Endothelial cell of umbilical vein (primary cell): ENCODE measurements at regions not wholly inside any gene's neighbourhood (a gene's known extent, or its start where the extent isn't known, plus 50 kb on each side); places are given as distances from the start of the nearest gene placed in this dataset.
"Not testable (repeated sequence)": the region's sequence is repeated elsewhere in the genome, so short reads cannot be mapped to it uniquely, and the experiment has no call there.

ENCODE experiments used
- POLR2A ChIP-seq: IDR thresholded peaks from 2 replicates; pipeline ENCODE4 v1.6.1; 2012; ENCODE audit warnings: low read depth, mild to moderate bottlenecking, control low read depth, low read length
- POLR2AphosphoS5 ChIP-seq: IDR thresholded peaks from 2 replicates; pipeline ENCODE4 v1.6.1; 2012; ENCODE audit warnings: low read depth, mild to moderate bottlenecking, control low read depth, low read length, moderate library complexity; ENCODE audit not compliant: insufficient read depth
- TF ChIP-seq, protein P1 (sequence below), 2 donors: IDR thresholded peaks; 1 replicate in 1 of 2; 2 replicates in 1 of 2; pipeline ENCODE4 v1.5.1; 2011; ENCODE audit warnings: low read length in 2 of 2, mild to moderate bottlenecking in 2 of 2, moderate library complexity in 2 of 2, control low read depth in 1 of 2, inconsistent platforms in 1 of 2, low read depth in 1 of 2; ENCODE audit not compliant: insufficient read depth in 1 of 2; ENCODE audit errors: extremely low read depth in 1 of 2

DNA sequence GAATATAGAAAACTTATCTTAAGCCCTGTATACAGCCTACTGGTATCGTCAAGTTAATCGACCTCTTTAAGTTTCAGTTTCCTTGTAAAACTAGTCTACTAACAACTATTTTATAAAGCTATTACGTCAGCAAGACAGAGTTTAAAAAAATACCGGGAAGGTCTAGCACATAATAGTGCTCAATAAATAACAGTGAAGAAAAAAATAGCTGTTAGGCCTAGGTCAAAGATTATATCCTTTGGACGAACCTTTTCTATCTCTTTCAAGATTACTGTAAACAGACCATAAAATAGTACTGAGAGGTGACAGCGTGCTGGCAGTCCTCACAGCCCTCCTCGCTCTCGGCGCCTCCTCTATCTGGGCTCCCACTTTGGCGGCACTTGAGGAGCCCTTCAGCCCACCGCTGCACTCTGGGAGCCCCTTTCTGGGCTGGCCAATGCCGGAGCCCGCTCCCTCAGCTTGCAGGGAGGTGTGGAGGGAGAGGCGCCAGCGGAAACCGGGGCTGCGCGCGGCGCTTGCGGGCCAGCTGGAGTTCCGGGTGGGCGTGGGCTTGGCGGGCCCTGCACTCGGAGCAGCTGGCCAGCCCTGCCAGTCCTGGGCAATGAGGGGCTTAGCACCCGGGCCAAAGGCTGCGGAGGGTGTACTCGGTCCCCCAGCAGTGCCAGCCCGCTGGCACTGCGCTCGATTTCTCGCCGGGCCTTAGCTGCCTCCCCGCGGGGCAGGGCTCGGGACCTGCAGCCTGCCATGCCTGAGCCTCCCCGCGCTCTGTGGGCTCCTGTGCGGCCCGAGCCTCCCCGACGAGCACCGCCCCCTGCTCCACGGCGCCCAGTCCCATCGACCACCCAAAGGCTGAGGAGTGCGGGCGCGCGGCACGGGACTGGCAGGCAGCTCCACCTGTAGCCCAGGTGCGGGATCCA, 119.1 kb upstream of the HSF2 start:
- TF ChIP-seq, protein P1, sequence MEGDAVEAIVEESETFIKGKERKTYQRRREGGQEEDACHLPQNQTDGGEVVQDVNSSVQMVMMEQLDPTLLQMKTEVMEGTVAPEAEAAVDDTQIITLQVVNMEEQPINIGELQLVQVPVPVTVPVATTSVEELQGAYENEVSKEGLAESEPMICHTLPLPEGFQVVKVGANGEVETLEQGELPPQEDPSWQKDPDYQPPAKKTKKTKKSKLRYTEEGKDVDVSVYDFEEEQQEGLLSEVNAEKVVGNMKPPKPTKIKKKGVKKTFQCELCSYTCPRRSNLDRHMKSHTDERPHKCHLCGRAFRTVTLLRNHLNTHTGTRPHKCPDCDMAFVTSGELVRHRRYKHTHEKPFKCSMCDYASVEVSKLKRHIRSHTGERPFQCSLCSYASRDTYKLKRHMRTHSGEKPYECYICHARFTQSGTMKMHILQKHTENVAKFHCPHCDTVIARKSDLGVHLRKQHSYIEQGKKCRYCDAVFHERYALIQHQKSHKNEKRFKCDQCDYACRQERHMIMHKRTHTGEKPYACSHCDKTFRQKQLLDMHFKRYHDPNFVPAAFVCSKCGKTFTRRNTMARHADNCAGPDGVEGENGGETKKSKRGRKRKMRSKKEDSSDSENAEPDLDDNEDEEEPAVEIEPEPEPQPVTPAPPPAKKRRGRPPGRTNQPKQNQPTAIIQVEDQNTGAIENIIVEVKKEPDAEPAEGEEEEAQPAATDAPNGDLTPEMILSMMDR (IDR thresholded peaks at IDR 0.05; ENCODE audit: extremely low read depth in 1 of 2, insufficient read depth in 1 of 2, low read depth in 1 of 2, low read length in 2 of 2) = not testable (repeated sequence)
- TF ChIP-seq POLR2A, POLR2AphosphoS5: not testable (repeated sequence)
